RWPE1 (cell line): ENCODE measurements at regions not wholly inside any gene's neighbourhood (a gene's known extent, or its start where the extent isn't known, plus 50 kb on each side); places are given as distances from the start of the nearest gene placed in this dataset.

ENCODE experiments used
- CTCF ChIA-PET: fragments of 350-600 bp; sonication (Branson Sonifier 250); formaldehyde crosslinking; extraction: SDS; loops from one replicate; lab custom pipeline; 2021; lab: Yijun Ruan, JAX
- POLR2A ChIA-PET: fragments of 400-600 bp; formaldehyde crosslinking; extraction: SDS; loops from one replicate; lab custom pipeline; 2020; ENCODE audit warnings: antibody characterized with exemption; ENCODE audit not compliant: low non-redundant PET; lab: Yijun Ruan, JAX
- DNase-seq: peaks from one replicate; pipeline ENCODE4 v3.0.0; 2012; ENCODE audit warnings: low spot score
- H3K27ac ChIP-seq: fragments of 450-650 bp; 2 replicates; pipeline ENCODE4 v1.5.1; 2017
- CTCF ChIP-seq: fragments of 450-650 bp; conservative IDR thresholded peaks from 2 replicates; pipeline ENCODE4 v1.5.1; 2017; ENCODE audit warnings: low read depth, mild to moderate bottlenecking

GRCh38 chr13:59330764-59331163 is 833.0 kb downstream of the DIAPH3 start:
- no peak overlapping the region for H3K27ac ChIP-seq
- no peak for DNase-seq
- TF ChIP-seq CTCF, result no peak
- CTCF ChIA-PET, result no interaction called here
- POLR2A ChIA-PET, result no interaction called here

GRCh38 chr13:59332966-59333365 is 830.8 kb downstream of the DIAPH3 start:
- H3K27ac ChIP-seq, result no peak overlapping the region
- DNase-seq, result no peak
- ChIA-PET POLR2A (no interaction called here), CTCF (interaction anchor here (0.6 to 0.7 kb wide), 2 partner anchors 226 to 1112 kb away, joined by 3 to 7 read pairs; no protein-coding TSS in a partner anchor)
- TF ChIP-seq CTCF, result no peak

- CTCF ChIA-PET, result no interaction called here
- no peak overlapping the region for H3K27ac ChIP-seq
- no peak for TF ChIP-seq CTCF
- POLR2A ChIA-PET, result no interaction called here
- no peak for DNase-seq
Observed at GRCh38 chr13:59337070-59337469, 826.7 kb downstream of the DIAPH3 start.

- DNase-seq, result no peak
- CTCF ChIA-PET, result no interaction called here
- POLR2A ChIA-PET, result no interaction called here
- H3K27ac ChIP-seq, result no peak overlapping the region
- TF ChIP-seq CTCF, result no peak
Observed at GRCh38 chr13:59340151-59340550, 823.6 kb downstream of the DIAPH3 start.

- DNase-seq, result no peak
- POLR2A ChIA-PET, result no interaction called here
- H3K27ac ChIP-seq, result no peak overlapping the region
- CTCF ChIA-PET, result no interaction called here
- TF ChIP-seq CTCF, result no peak
Observed at GRCh38 chr13:59340581-59340980, 823.1 kb downstream of the DIAPH3 start.

- ChIA-PET POLR2A (no interaction called here), CTCF (interaction anchor here (0.6 kb wide), 1 partner anchor 25 kb away, joined by 3 read pairs; no protein-coding TSS in a partner anchor)
- TF ChIP-seq CTCF, result no peak
- DNase-seq, result no peak
- H3K27ac ChIP-seq, result no peak overlapping the region
Observed at GRCh38 chr13:59342400-59342799, 821.3 kb downstream of the DIAPH3 start.
